Neutrophil (primary cell): ENCODE measurements at regions not wholly inside any gene's neighbourhood (a gene's known extent, or its start where the extent isn't known, plus 50 kb on each side); places are given as distances from the start of the nearest gene placed in this dataset.

Experiments
- H3K27ac ChIP-seq: fragments of 200-600 bp; sonication (generic); 2 replicates; pipeline ENCODE4 v1.5.1; 2016; ENCODE audit warnings: mild to moderate bottlenecking, moderate library complexity
- H3K27me3 ChIP-seq: fragments of 200-600 bp; sonication (generic); 2 replicates; pipeline ENCODE4 v1.6.0; 2016; ENCODE audit warnings: mild to moderate bottlenecking
- H3K36me3 ChIP-seq: fragments of 200-600 bp; sonication (generic); 2 replicates; pipeline ENCODE4 v1.5.1; 2017
- H3K4me1 ChIP-seq, 2 experiments: fragments of 200-600 bp in 1 of 2; sonication (generic) in 1 of 2; 1 replicate in 1 of 2; 2 replicates in 1 of 2; pipeline versions ENCODE4 v1.5.1 to v1.6.1; 2013 to 2016; ENCODE audit warnings: low read depth in 1 of 2, low read length in 1 of 2, mild to moderate bottlenecking in 1 of 2, moderate library complexity in 1 of 2; ENCODE audit not compliant: control insufficient read depth in 1 of 2, insufficient read depth in 1 of 2
- H3K4me3 ChIP-seq, 2 experiments: fragments of 200-600 bp in 1 of 2; sonication (generic) in 1 of 2; 1 replicate in 1 of 2; 2 replicates in 1 of 2; pipeline ENCODE4 v1.5.1; 2013 to 2016; ENCODE audit warnings: low read depth in 1 of 2, low read length in 1 of 2, mild to moderate bottlenecking in 1 of 2, moderate library complexity in 1 of 2
- H3K9me3 ChIP-seq: fragments of 200-600 bp; sonication (generic); 2 replicates; pipeline ENCODE4 v1.5.1; 2016
- TF ChIP-seq, protein P1 (sequence below): fragments of 200-600 bp; sonication (generic); IDR thresholded peaks from 2 replicates; pipeline ENCODE4 v1.5.1; 2016; ENCODE audit warnings: antibody characterized with exemption

GRCh38 chr9:118192807-118193206, 488.6 kb downstream of the TLR4 start:
- TF ChIP-seq, protein P1, sequence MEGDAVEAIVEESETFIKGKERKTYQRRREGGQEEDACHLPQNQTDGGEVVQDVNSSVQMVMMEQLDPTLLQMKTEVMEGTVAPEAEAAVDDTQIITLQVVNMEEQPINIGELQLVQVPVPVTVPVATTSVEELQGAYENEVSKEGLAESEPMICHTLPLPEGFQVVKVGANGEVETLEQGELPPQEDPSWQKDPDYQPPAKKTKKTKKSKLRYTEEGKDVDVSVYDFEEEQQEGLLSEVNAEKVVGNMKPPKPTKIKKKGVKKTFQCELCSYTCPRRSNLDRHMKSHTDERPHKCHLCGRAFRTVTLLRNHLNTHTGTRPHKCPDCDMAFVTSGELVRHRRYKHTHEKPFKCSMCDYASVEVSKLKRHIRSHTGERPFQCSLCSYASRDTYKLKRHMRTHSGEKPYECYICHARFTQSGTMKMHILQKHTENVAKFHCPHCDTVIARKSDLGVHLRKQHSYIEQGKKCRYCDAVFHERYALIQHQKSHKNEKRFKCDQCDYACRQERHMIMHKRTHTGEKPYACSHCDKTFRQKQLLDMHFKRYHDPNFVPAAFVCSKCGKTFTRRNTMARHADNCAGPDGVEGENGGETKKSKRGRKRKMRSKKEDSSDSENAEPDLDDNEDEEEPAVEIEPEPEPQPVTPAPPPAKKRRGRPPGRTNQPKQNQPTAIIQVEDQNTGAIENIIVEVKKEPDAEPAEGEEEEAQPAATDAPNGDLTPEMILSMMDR = no peak
- H3K4me1 ChIP-seq = no peaks in the 10 kb centered on the region
- no peaks in the 10 kb centered on the region for H3K36me3 ChIP-seq
- no peaks in the 10 kb centered on the region for H3K27me3 ChIP-seq
- no peak overlapping the region for H3K27ac ChIP-seq
- H3K4me3 ChIP-seq = no peak overlapping the region
- no peaks in the 10 kb centered on the region for H3K9me3 ChIP-seq

DNA sequence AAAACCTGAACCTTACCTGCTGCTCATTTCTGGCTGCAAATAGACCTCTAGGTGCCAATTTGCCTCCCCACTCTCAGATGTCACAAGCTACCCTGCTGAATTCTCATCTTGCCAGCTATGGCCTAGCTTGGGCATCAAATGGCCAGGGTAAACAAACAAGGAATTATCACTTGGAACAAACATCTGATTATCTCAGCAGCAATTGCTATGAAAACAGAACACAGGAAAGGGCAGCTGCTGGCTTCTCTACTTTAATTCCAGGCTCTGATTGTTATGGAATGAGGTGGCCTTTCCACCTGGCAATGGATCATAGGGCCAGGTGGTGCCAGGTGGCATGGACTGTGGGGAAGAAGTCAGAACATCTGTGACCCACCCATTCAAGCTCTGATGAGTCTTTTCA, 505.1 kb downstream of the TLR4 start:
- Histone ChIP-seq H3K4me1 (no peaks in the 10 kb centered on the region), H3K27ac (no peak overlapping the region), H3K4me3 (no peak overlapping the region), H3K9me3 (no peaks in the 10 kb centered on the region), H3K27me3 (no peaks in the 10 kb centered on the region), H3K36me3 (no peaks in the 10 kb centered on the region)
- TF ChIP-seq, protein P1 = no peak

- Histone ChIP-seq H3K4me3 (no peak overlapping the region), H3K36me3 (no peaks in the 10 kb centered on the region), H3K9me3 (no peaks in the 10 kb centered on the region), H3K27me3 (no peaks in the 10 kb centered on the region), H3K27ac (no peak overlapping the region), H3K4me1 (no peaks in the 10 kb centered on the region)
- TF ChIP-seq, protein P1 = no peak
Observed at GRCh38 chr9:118215549-118215948, 511.3 kb downstream of the TLR4 start.

- Histone ChIP-seq H3K4me3 (no peak overlapping the region), H3K9me3 (no peaks in the 10 kb centered on the region), H3K36me3 (no peaks in the 10 kb centered on the region), H3K4me1 (no peaks in the 10 kb centered on the region), H3K27me3 (no peaks in the 10 kb centered on the region), H3K27ac (no peak overlapping the region)
- TF ChIP-seq, protein P1 = no peak
Observed at GRCh38 chr9:118222375-118222774, 518.2 kb downstream of the TLR4 start.

DNA sequence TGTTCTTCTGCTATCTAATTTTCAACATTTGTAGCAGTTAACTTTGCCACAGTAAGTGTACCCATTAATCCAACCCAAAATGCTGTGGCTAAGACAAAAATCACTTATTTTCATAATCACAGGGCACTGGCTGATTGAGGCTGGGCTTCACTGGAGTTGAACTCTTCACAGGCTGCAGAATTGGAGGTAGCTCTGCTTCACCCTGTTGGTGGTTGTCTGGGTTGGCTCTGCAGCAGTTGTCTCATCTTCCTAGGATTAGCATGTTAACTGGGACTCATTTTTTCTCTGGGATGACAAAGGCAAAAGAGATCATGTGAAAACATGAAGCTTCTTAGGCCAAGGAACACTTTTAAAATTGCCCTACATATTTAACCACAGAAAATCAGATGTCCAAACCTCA, 518.9 kb downstream of the TLR4 start:
- no peaks in the 10 kb centered on the region for H3K4me1 ChIP-seq
- H3K36me3 ChIP-seq = no peaks in the 10 kb centered on the region
- H3K4me3 ChIP-seq = no peak overlapping the region
- TF ChIP-seq, protein P1 = no peak
- H3K9me3 ChIP-seq = no peaks in the 10 kb centered on the region
- no peak overlapping the region for H3K27ac ChIP-seq
- no peaks in the 10 kb centered on the region for H3K27me3 ChIP-seq

- H3K9me3 ChIP-seq = no peaks in the 10 kb centered on the region
- TF ChIP-seq, protein P1 = no peak
- H3K4me3 ChIP-seq = no peak overlapping the region
- no peaks in the 10 kb centered on the region for H3K4me1 ChIP-seq
- H3K27me3 ChIP-seq = no peaks in the 10 kb centered on the region
- no peaks in the 10 kb centered on the region for H3K36me3 ChIP-seq
- no peak overlapping the region for H3K27ac ChIP-seq
Observed at GRCh38 chr9:118230329-118230728, 526.1 kb downstream of the TLR4 start.
